Motor neuron (in vitro differentiated cells): ENCODE measurements at regions not wholly inside any gene's neighbourhood (a gene's known extent, or its start where the extent isn't known, plus 50 kb on each side); places are given as distances from the start of the nearest gene placed in this dataset.

ENCODE experiments used
- ATAC-seq, 8 experiments: fragments of 200-7000 bp; cut with Tn5 transposase; replicated peaks in 6 of 8; 2 replicates each; pipeline ENCODE4 v1.8.0; 2021; ENCODE audit warnings: mild to moderate bottlenecking in 8 of 8, moderate library complexity in 8 of 8
- H3K27ac ChIP-seq, 2 donors: fragments of 250-450 bp; sonication (Bioruptor Pico); 2 replicates each; pipeline ENCODE4 v1.9.0; 2021; ENCODE audit warnings: antibody characterized with exemption in 2 of 2, mild to moderate bottlenecking in 2 of 2, moderate library complexity in 1 of 2
- H3K4me1 ChIP-seq, 2 donors: fragments of 250-450 bp; sonication (Bioruptor Pico); replicated peaks in 1 of 2; 2 replicates each; pipeline ENCODE4 v1.6.1; 2021; ENCODE audit warnings: antibody characterized with exemption in 2 of 2, mild to moderate bottlenecking in 2 of 2, moderate library complexity in 1 of 2
- H3K4me3 ChIP-seq, 5 donors: fragments of 250-450 bp; sonication (Bioruptor Pico); 2 replicates each; pipeline ENCODE4 v1.9.0; 2021; ENCODE audit warnings: antibody characterized with exemption in 5 of 5, mild to moderate bottlenecking in 5 of 5, moderate library complexity in 4 of 5
- WGBS, 10 experiments: fragments of 450-650 bp; shearing (Covaris generic); methylation state at CpG; one replicate each; pipeline ENCODE4 v1.0.0; 2022; 5-methylcytosine and 5-hydroxymethylcytosine counted together
- in situ Hi-C, 9 experiments: fragments of 400-800 bp; cut with MboI; loops; one replicate each; pipeline ENCODE4 v1.15.0; 2021; ENCODE audit warnings: low sequenced_read_pairs in 9 of 9, low pct_unique_long_range_greater_than_20kb in 2 of 9; ENCODE audit not compliant: unreplicated experiment in 9 of 9

DNA sequence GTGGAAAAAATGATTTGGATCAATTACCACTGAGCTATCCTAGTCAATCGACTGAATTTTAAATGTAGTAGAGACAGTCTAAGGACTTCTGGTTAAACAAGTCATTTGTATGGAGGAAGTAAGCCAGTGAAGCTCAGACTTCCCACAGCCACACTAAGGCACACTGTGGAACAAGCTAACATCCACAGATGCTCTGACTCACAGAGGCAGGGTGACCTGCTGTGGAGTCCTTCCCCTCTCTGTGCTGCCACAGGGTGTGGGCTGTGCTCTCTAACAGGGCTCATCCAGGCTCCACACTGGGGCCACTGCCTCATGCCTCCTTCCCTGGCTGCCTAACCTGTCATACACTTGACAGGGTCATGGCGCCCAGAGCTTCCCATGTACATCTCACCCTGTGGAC, 351.0 kb downstream of the GALR1 start:
- peak in 1 of 8 experiments; percentile 52 for ATAC-seq
- in situ Hi-C loops, result no loop called here
- 0 to 100% (median 100%) methylated on average over 1 to 2 of the region's 2 CpGs; no CpG with 5 or more reads in 5 of the 10 experiments for WGBS, 10 experiments

DNA sequence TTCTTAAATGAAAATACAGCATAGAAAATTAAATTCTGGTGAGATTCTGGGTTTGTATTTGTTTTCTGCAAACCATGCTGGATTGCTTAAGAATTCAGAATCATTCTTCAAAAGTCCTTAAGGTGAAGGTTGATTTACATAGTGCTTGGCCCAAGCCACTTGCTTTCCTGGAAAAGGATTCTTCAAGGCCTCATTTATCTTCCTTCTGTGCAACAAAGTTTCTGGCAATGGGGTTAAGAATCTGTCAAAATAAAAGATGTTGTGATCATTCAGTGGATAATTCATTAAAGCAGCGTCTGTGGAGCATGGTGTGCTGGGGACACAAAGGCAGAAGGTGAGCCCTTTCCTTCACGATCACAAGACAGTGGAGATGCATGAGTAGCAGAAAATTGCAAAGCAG, 351.9 kb downstream of the GALR1 start:
- in situ Hi-C loops, result no loop called here
- no peak overlapping the region for H3K27ac ChIP-seq
- H3K4me3 ChIP-seq, result no peak overlapping the region
- no peak for ATAC-seq
- no peaks in the 10 kb centered on the region for H3K4me1 ChIP-seq
- WGBS, 10 experiments, result 10 to 83% (median 33%) methylated on average over 1 to 2 of the region's 2 CpGs; no CpG with 5 or more reads in 4 of the 10 experiments

More for the DNA sequence above, 351.0 kb downstream of the GALR1 start:
- no peak overlapping the region for H3K27ac ChIP-seq
- no peak overlapping the region for H3K4me3 ChIP-seq
- H3K4me1 ChIP-seq, result no peaks in the 10 kb centered on the region

DNA sequence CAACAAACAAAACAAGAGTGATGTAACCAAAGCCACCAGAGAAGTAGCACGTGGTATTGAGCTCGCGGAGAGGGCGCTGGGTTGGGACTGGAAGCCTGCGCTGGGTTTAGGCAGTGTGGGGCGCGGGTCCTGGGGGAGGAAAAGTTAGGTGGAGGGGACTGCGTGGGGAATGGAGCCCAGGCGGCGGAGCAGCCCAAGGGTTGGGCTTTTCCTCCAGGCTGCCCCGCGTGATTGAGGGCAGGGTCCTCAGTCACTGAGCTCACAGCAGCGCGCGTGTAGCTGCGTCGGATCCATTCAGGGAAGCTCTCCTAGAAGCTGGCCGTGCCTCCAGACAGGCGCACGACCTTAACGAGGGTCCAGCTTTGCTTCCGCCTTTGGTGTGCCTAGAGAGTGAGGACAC, 357.4 kb downstream of the GALR1 start:
- in situ Hi-C loops, result no loop called here
- Histone ChIP-seq H3K4me1 (no peaks in the 10 kb centered on the region), H3K4me3 (no peak overlapping the region), H3K27ac (no peak overlapping the region)
- 73 to 92% methylated on average over 3 to 9 of the region's 22 CpGs; no CpG with 5 or more reads in 8 of the 10 experiments for WGBS, 10 experiments
- ATAC-seq, result no peak

DNA sequence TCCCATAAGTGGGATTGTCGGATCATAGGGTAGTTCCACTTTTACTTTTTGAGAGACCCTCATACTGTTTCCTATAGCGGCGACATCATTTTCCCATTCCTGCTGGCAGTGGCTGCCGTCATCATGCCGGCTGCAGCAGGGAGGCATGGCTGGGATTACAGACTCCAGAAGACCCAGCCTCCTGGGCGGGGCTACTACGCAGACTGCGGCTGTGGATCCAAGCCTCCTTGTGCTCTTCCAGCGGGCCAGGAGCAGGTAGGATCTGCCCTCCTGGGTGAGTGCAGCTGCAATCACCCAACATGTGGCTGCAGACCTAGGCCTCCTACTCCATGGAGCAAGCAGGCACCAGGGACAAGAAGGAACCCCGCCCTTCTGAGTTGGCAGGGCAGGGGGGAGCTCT, 359.2 kb downstream of the GALR1 start:
- Histone ChIP-seq H3K4me1 (no peaks in the 10 kb centered on the region), H3K27ac (no peak overlapping the region), H3K4me3 (no peak overlapping the region)
- 41 to 100% (median 91%) methylated on average over 1 to 7 of the region's 10 CpGs; no CpG with 5 or more reads in 3 of the 10 experiments for WGBS, 10 experiments
- no peak for ATAC-seq
- in situ Hi-C loops, result no loop called here

DNA sequence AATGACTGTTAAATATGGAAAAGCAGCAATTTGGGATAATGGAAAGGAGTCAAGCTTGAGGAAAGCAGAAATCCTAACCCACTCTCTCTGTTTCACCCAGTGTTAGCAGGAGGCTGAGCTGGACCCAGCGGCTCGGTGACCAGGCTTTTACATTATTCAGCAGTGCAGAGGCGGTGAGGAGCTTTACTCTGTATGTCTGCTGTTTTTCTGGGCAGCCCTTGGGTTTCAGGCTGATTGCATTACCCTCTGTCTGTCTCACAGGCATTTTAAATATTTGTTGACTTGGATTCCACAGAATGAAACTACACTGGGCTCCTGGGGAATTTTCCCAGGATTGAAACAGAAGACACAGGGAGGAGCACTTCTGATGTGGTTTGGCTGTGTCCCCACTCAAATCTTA, 368.0 kb downstream of the GALR1 start:
- 62 to 75% methylated on average over 3 of the region's 3 CpGs; no CpG with 5 or more reads in 8 of the 10 experiments for WGBS, 10 experiments
- Histone ChIP-seq H3K4me1 (no peaks in the 10 kb centered on the region), H3K4me3 (no peak overlapping the region), H3K27ac (no peak overlapping the region)
- peak in 5 of 8 experiments; percentile 14 to 76 (median 31) for ATAC-seq
- in situ Hi-C loops, result no loop called here

DNA sequence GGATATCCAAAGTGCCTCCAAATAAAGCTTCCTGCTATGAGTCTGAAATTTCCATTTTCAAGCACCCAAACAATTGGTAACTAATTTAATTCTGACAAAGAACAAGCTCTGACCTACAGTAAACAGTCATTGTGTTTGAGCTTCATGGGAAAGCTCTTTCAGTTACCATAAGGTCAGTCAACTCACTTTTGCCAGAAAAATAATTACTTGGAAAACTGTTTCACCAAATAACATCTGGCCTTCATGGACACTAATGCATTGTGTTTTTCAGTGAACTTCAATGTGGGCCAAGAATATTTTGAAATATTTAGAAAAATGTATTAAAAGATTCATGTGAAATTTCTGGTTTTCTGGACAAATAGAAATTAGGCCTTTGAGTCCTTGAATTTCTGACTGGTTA, 369.9 kb downstream of the GALR1 start:
- no peak overlapping the region for H3K4me3 ChIP-seq
- no peaks in the 10 kb centered on the region for H3K4me1 ChIP-seq
- H3K27ac ChIP-seq, result no peak overlapping the region
- in situ Hi-C loops, result no loop called here
- no peak for ATAC-seq

DNA sequence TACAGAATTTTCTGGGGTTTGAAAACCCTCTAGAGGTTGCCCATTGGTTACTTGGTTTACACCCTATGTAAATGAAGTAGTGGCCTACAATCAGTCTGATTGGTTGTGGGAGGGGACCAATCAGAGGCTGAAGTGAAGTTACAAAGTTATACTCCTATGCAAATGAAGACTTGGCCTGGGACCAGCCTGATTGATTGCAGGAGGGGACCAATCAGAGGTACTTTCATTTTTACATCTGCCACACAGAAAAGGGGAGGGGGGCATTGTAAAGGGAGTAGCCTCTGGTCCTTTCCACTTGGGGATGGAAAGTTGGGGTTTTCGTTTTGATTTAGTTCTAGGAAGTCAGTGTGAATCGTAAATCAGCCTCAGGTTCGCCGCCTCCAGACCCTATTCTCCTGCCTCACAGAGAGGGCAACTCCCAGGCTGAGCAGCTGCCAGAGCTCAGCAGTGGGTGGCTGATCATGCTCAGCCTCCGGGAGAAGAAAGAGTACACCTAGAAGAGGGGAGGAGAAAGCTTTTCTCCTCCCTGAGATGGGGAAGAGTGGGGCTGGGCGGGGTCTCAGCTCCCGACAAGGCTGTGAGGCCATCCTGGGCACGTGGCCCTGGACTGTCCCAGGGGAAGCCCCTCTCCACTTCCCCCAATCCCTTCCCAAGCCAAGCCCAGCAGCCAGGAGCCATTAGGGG, 372.5 kb downstream of the GALR1 start:
- Histone ChIP-seq H3K4me1 (no peaks in the 10 kb centered on the region), H3K27ac (no peak overlapping the region), H3K4me3 (no peak overlapping the region)
- in situ Hi-C loops, result no loop called here
- no peak for ATAC-seq
- 30 to 63% (median 45%) methylated on average over 2 to 4 of the region's 8 CpGs; no CpG with 5 or more reads in 6 of the 10 experiments for WGBS, 10 experiments

DNA sequence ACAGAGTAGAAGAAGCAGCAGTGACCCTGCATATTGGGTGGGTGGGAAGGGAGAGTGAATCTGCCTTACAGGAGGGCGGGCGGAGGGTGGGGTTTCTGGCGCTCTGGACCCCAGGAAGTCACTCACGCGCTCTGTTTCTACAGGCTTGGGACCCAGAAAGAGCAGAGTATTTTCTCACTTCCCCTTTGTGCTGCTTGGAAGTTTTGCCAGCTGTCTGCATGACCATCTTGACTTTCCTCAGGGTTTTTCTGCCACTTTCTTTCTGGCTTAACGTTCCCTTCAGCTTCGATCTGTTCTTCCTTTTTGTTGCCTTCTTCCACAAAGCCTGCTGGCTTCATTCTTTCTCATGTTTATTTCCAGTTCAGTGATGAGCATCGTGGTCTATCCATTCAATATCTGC, 383.1 kb downstream of the GALR1 start:
- no peak overlapping the region for H3K4me3 ChIP-seq
- no peaks in the 10 kb centered on the region for H3K4me1 ChIP-seq
- in situ Hi-C loops, result no loop called here
- ATAC-seq, result no peak
- H3K27ac ChIP-seq, result no peak overlapping the region
- 0 to 100% (median 79%) methylated on average over 1 to 5 of the region's 8 CpGs; no CpG with 5 or more reads in 4 of the 10 experiments for WGBS, 10 experiments

DNA sequence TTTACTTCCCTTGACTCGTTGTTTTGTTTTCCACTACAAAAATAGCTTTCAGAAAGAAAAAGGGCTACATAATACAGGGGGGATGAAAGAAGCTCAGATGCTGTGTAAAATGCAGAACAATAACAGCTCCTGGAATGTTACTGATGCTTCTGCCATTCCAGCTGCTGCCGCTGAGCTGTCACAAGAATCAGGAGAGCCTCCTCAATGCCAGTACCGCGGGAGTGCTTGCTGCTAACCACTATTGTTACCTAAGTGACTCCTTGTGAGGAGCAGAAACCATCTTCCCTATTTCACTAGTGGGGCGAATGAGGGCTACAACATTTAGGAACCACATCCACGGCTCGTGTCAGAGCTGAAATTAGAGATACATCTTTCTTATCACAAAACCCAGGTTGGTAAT, 384.8 kb downstream of the GALR1 start:
- Histone ChIP-seq H3K4me3 (no peak overlapping the region), H3K27ac (no peak overlapping the region), H3K4me1 (no peaks in the 10 kb centered on the region)
- WGBS, 10 experiments, result 0 to 83% (median 60%) methylated on average over 1 to 7 of the region's 7 CpGs
- in situ Hi-C loops, result no loop called here
- peak in 1 of 8 experiments; percentile 30 for ATAC-seq

DNA sequence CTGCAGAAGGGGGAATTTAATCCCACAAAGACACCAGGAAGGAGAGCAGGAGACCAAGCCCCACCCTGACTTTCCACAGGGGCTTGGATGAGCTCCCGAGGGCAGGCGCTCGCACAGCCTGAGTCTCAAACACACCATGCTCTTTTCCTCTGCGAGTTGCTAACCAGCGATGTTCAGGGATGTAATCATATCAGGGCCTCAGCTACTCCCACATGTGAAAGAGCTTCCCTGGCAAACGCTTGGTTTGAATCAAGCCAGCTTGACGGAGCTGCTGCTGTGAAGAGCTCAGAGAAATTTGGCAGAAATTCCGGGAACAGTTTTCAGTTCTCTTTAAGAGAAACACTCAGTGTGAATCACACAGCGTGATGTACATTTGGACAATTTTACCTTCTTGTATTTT, 385.8 kb downstream of the GALR1 start:
- 0 to 100% (median 75%) methylated on average over 1 to 8 of the region's 9 CpGs; no CpG with 5 or more reads in 1 of the 10 experiments for WGBS, 10 experiments
- ATAC-seq, result peak in 3 of 8 experiments; percentile 48 to 82 (median 73)
- in situ Hi-C loops, result no loop called here
- Histone ChIP-seq H3K4me3 (no peak overlapping the region), H3K4me1 (no peaks in the 10 kb centered on the region), H3K27ac (no peak overlapping the region)

DNA sequence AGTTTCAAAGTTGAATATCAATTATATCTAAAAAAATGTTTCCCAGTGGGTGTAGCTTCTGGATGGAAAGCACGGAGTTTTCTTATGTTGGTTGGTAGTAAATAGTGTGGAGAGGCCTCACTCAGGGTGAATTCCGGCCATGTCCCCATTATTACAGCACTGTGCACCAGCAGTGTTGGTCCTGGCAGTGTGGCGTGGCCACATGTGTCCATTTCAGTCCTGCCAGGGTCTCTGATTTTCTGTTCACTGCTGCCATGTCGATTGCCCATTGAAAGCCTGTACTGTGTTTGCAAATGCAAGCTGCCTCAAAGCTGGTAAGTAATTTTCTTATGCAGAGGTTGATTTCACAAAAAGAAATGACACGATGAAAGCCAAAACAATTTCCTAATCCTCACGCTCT, 386.2 kb downstream of the GALR1 start:
- in situ Hi-C loops, result no loop called here
- peak in 2 of 8 experiments; percentile 28 to 31 for ATAC-seq

DNA sequence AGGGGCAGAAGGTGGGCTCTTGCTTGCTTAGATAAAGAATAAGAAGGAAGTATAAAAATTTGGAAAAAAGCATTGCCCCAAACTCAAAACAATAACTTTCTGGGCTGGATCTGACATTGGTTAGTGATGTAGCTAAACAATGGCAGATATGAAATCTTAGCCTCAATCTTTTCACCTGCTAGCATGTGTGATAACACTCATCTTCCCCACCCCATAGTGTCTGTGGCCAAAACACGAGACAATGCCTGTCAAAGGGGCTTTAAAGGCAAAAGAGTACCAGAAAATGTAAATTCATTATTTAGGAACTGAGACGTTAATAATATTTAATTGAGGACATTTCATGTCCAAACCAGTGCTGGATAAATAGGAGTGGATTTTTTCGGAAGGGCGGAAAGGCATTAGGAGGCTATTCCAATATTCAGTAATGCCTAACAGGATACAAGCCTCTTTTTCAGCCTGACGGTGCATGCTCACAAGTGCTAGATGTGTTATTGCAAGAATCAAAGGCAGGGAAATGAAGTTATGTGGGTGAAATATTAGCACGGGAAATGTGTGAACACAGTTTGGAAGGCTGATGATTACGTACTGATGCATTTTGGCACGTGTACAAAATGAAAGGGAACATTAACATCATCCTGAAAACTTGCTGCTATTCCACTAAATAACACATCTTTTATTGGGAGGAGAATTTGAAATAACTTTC, 395.7 kb downstream of the GALR1 start:
- no peak for ATAC-seq
- Histone ChIP-seq H3K4me3 (no peak overlapping the region), H3K27ac (no peak overlapping the region), H3K4me1 (no peaks in the 10 kb centered on the region)
- 21 to 86% (median 75%) methylated on average over 1 to 8 of the region's 8 CpGs for WGBS, 10 experiments
- in situ Hi-C loops, result no loop called here

More for the DNA sequence above, 386.2 kb downstream of the GALR1 start:
- no peak overlapping the region for H3K4me3 ChIP-seq
- H3K27ac ChIP-seq, result no peak overlapping the region
- no peaks in the 10 kb centered on the region for H3K4me1 ChIP-seq
- 0 to 94% (median 60%) methylated on average over 1 to 6 of the region's 6 CpGs; no CpG with 5 or more reads in 1 of the 10 experiments for WGBS, 10 experiments

DNA sequence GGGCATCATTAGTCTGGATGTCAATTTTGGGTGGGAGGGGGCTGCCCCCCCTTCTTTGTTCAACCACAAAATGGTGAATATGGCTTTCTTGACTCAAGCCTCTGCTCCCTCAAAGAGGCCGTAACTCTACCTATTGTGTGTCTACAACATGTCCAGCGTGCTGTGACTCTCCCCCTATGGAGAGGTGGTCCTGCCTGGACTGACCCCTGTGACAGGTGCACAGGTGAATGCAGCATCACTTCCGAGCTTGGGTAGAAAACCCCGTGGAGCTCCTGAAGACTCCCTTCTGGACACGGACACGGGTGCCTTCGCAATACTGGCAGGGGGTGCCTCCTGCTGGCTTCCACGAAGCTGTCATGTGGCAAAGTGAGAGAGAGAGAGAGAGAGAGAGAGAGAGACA, 397.8 kb downstream of the GALR1 start:
- no peak for ATAC-seq
- Histone ChIP-seq H3K4me3 (no peak overlapping the region), H3K27ac (no peak overlapping the region), H3K4me1 (no peaks in the 10 kb centered on the region)
- 0 to 75% (median 60%) methylated on average over 1 to 6 of the region's 8 CpGs; no CpG with 5 or more reads in 3 of the 10 experiments for WGBS, 10 experiments
- in situ Hi-C loops, result no loop called here
